GM23248 (cell line): ENCODE measurements at regions not wholly inside any gene's neighbourhood (a gene's known extent, or its start where the extent isn't known, plus 50 kb on each side); places are given as distances from the start of the nearest gene placed in this dataset.

Experiments used
- EZH2 ChIP-seq: fragments of 200-600 bp; sonication (generic); IDR thresholded peaks from 2 replicates; pipeline ENCODE4 v1.6.1; 2018; ENCODE audit warnings: antibody characterized with exemption, mild to moderate bottlenecking; ENCODE audit not compliant: insufficient read depth, poor library complexity, severe bottlenecking
- EZH2phosphoT487 ChIP-seq: fragments of 200-600 bp; sonication (generic); IDR thresholded peaks from 2 replicates; pipeline ENCODE4 v1.6.1; 2018; ENCODE audit warnings: antibody characterized with exemption, moderate library complexity, mild to moderate bottlenecking, low read depth; ENCODE audit not compliant: insufficient read depth

GRCh38 chr2:16005816-16006536, 65.6 kb downstream of the MYCN start:
- TF ChIP-seq EZH2phosphoT487 (no peak), EZH2 (no peak)
